Skeletal muscle tissue (tissue), 3 donors: ENCODE measurements at regions not wholly inside any gene's neighbourhood (a gene's known extent, or its start where the extent isn't known, plus 50 kb on each side); places are given as distances from the start of the nearest gene placed in this dataset.

ENCODE experiments used
- H3K27ac ChIP-seq: one replicate; pipeline ENCODE4 v1.7.0; 2013; ENCODE audit warnings: mild to moderate bottlenecking, low read depth, low read length, inconsistent platforms
- H3K27me3 ChIP-seq, 3 donors: one replicate each; pipeline ENCODE4 v1.7.0; 2013; ENCODE audit warnings: low read length in 3 of 3; ENCODE audit not compliant: control insufficient read depth in 3 of 3, insufficient read depth in 3 of 3
- H3K36me3 ChIP-seq, 3 donors: one replicate each; pipeline ENCODE4 v1.7.0; 2013; ENCODE audit warnings: low read length in 3 of 3; ENCODE audit not compliant: control insufficient read depth in 3 of 3, insufficient read depth in 3 of 3
- H3K4me1 ChIP-seq, 3 donors: one replicate each; pipeline ENCODE4 v1.7.0; 2013; ENCODE audit warnings: low read length in 3 of 3, mild to moderate bottlenecking in 3 of 3; ENCODE audit not compliant: control insufficient read depth in 3 of 3, insufficient read depth in 3 of 3
- H3K4me3 ChIP-seq, 3 donors: one replicate each; pipeline ENCODE4 v1.7.0; 2013; ENCODE audit warnings: low read length in 3 of 3
- H3K9ac ChIP-seq, 3 donors: one replicate each; pipeline ENCODE4 v1.7.0; 2013; ENCODE audit warnings: low read length in 3 of 3, mild to moderate bottlenecking in 3 of 3, moderate library complexity in 2 of 3, low read depth in 1 of 3
- H3K9me3 ChIP-seq, 3 donors: one replicate each; pipeline ENCODE4 v1.7.0; 2013; ENCODE audit warnings: low read length in 3 of 3; ENCODE audit not compliant: control insufficient read depth in 3 of 3
- donor health status: Osteomylitis.

DNA sequence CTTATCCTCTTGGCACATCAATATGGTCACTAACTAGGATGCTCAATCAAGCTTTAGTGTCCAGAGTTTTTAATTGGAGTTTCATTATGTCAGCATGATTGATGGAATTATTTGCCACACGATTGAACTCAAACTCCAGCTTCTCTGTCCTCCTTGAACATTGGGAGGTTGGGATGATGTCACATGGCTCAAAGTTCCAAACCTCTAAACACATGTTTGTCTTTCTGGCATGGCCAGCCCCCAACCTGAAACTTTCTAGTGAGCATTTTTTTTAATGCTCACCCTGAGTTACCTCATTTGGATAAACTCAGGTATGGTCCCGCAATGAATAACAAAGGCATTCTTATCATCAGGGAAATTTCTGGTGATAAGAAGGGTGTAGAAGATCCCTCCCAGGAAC is 86.0 kb downstream of the RHOU start:
- no peaks in the 10 kb centered on the region for H3K4me1 ChIP-seq
- no peak overlapping the region for H3K9ac ChIP-seq
- no peaks in the 10 kb centered on the region for H3K9me3 ChIP-seq
- H3K36me3 ChIP-seq: no peaks in the 10 kb centered on the region
- H3K27ac ChIP-seq: no peak overlapping the region
- H3K4me3 ChIP-seq: no peak overlapping the region
- no peaks in the 10 kb centered on the region for H3K27me3 ChIP-seq

DNA sequence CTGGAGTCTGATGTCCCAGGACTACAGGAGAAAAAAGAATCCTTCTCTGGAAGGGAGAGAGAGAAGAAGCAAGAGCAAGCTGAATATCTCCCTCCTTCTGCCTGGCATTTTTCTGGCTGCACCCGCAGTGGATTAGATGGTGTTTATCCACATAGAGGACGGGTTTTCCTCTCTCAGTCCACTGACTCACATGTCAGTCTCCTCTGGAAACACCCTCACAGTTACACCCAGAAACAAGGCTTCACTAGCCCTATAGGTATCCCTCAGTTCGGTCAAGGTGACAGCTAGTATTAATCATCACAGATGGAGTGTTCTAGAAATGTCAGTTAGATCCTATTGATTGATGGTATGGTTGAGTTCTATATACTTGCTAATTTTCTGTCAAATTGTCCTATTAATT is 87.9 kb downstream of the RHOU start:
- H3K4me1 ChIP-seq: no peaks in the 10 kb centered on the region

GRCh38 chr1:228824366-228824765 is 89.1 kb downstream of the RHOU start:
- H3K4me3 ChIP-seq: no peak overlapping the region
- no peak overlapping the region for H3K27ac ChIP-seq
- no peak overlapping the region for H3K9ac ChIP-seq
- H3K36me3 ChIP-seq: no peaks in the 10 kb centered on the region
- H3K9me3 ChIP-seq: no peaks in the 10 kb centered on the region
- H3K27me3 ChIP-seq: no peaks in the 10 kb centered on the region
- no peaks in the 10 kb centered on the region for H3K4me1 ChIP-seq

More for the DNA sequence above, 87.9 kb downstream of the RHOU start:
- H3K9me3 ChIP-seq: no peaks in the 10 kb centered on the region
- no peaks in the 10 kb centered on the region for H3K27me3 ChIP-seq
- H3K27ac ChIP-seq: no peak overlapping the region
- no peaks in the 10 kb centered on the region for H3K36me3 ChIP-seq
- no peak overlapping the region for H3K9ac ChIP-seq
- no peak overlapping the region for H3K4me3 ChIP-seq

DNA sequence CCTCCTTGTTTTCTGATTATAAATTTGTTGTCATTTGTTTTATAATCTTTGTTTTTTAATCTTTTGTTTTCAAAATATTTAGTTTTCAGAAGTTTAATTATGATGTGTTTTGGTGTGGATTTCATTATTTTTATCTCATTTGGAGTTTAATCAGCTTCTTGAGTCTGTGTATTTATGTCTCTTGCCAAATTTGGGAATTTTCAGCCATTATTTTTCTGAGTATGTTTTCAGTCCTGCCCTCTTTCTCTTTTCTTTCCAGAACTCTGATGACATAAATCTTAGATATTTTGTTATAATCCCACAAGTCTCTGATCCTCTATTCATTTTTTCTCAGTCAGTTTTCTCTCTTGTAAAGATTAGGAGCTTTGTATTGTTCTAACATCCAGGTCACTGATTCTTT is 89.8 kb downstream of the RHOU start:
- Histone ChIP-seq H3K4me3 (no peak overlapping the region), H3K27me3 (no peaks in the 10 kb centered on the region), H3K9me3 (no peaks in the 10 kb centered on the region), H3K27ac (no peak overlapping the region), H3K36me3 (no peaks in the 10 kb centered on the region), H3K4me1 (no peaks in the 10 kb centered on the region), H3K9ac (no peak overlapping the region)

- H3K4me3 ChIP-seq: no peak overlapping the region
- H3K9me3 ChIP-seq: no peaks in the 10 kb centered on the region
- no peak overlapping the region for H3K9ac ChIP-seq
- H3K36me3 ChIP-seq: no peaks in the 10 kb centered on the region
- H3K4me1 ChIP-seq: peaks cover 0 to 2% (median under 1%) of the 10 kb centered on the region in 3 donors
- no peaks in the 10 kb centered on the region for H3K27me3 ChIP-seq
- H3K27ac ChIP-seq: no peak overlapping the region
Measured at GRCh38 chr1:228825840-228826484, 90.7 kb downstream of the RHOU start.

GRCh38 chr1:228827019-228827418 is 91.7 kb downstream of the RHOU start:
- H3K4me1 ChIP-seq: peaks cover 0 to 3% (median 2%) of the 10 kb centered on the region in 3 donors
- no peak overlapping the region for H3K4me3 ChIP-seq
- no peak overlapping the region for H3K27ac ChIP-seq

DNA sequence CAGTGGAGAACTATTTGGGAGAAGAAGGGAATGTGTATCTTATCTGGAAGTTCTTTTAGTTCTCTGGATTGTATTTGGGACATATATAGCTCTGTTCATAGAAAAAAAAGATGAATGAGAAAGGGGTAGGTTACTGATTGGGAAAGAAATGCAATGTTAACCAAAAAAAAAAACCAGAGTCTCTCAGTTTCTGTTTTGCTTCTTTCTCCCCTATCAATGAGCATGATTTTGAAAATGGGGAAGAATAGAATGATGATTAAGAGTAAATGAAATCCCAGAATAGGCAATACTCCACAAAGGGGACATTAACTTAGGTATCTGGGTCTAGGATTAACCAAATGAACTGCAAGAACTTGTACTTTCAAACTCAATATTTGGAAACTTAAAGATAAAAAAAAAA is 92.9 kb downstream of the RHOU start:
- Histone ChIP-seq H3K27ac (no peak overlapping the region), H3K4me3 (no peak overlapping the region), H3K9ac (no peak overlapping the region), H3K36me3 (no peaks in the 10 kb centered on the region), H3K4me1 (peaks cover 0 to 3% (median 2%) of the 10 kb centered on the region in 3 donors), H3K27me3 (no peaks in the 10 kb centered on the region), H3K9me3 (no peaks in the 10 kb centered on the region)

More at GRCh38 chr1:228827019-228827418, 91.7 kb downstream of the RHOU start:
- Histone ChIP-seq H3K27me3 (no peaks in the 10 kb centered on the region), H3K9me3 (no peaks in the 10 kb centered on the region), H3K9ac (no peak overlapping the region), H3K36me3 (no peaks in the 10 kb centered on the region)

DNA sequence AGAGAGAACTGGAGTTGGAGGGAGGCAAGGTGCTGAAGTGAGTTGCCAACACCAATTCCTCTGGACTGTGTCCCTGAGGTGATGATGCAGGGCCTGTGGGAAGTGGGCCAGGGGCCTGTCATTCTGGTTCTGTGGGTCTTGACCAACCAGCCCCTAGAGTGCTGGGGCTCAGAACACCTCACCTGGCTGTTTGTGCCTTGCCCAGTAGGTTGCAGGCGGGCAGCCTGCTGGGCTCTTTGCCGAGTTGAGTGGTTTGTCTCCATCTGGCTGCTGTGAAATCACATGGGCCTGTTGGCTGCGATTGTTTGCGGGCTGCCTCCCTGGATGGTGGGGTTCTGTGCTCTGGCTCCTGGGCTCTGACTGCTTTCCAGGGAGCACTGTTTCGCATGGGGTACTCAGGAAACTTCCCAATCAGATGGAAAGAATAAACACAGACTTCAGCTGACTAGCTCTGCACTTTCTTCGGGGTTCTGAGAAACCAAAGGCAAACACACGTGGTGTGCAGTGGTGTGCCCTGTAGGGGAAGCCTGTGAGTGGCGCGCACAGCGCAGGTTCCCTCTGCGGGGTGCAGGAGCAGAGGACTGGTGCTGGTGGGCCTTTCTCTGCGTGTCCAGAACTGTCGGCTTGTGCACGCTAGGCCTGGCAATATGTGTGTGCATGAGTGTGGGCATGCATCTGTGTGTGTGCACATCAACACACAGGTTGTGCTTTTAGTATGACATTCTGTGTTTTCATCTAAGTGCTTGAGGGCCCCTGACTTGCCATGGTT is 95.1 kb downstream of the RHOU start:
- no peak overlapping the region for H3K27ac ChIP-seq
- H3K4me1 ChIP-seq: peaks cover 5 to 14% (median 9%) of the 10 kb centered on the region in 3 donors
- H3K9ac ChIP-seq: no peak overlapping the region
- no peak overlapping the region for H3K4me3 ChIP-seq
- no peaks in the 10 kb centered on the region for H3K9me3 ChIP-seq
- no peaks in the 10 kb centered on the region for H3K36me3 ChIP-seq
- peaks cover 0 to 3% (median 0%) of the 10 kb centered on the region in 3 donors for H3K27me3 ChIP-seq

- no peak overlapping the region for H3K4me3 ChIP-seq
- H3K27ac ChIP-seq: no peak overlapping the region
- H3K4me1 ChIP-seq: peaks cover 5 to 14% (median 9%) of the 10 kb centered on the region in 3 donors
- H3K9ac ChIP-seq: no peak overlapping the region
- no peaks in the 10 kb centered on the region for H3K9me3 ChIP-seq
- H3K36me3 ChIP-seq: no peaks in the 10 kb centered on the region
- H3K27me3 ChIP-seq: peaks cover 0 to 3% (median 0%) of the 10 kb centered on the region in 3 donors
Measured at GRCh38 chr1:228830954-228831481, 95.7 kb downstream of the RHOU start.
